GM03348 (cell line): ENCODE measurements at regions not wholly inside any gene's neighbourhood (a gene's known extent, or its start where the extent isn't known, plus 50 kb on each side); places are given as distances from the start of the nearest gene placed in this dataset.

Experiments used
- DNase-seq: peaks from one replicate; pipeline ENCODE4 v3.0.0; 2012; ENCODE audit warnings: low spot score

- no peak for DNase-seq
These were observed 81.3 kb upstream of the MAP3K7 start for GRCh38 chr6:90668141-90668540.

- DNase-seq: no peak
These were observed 77.0 kb upstream of the MAP3K7 start for GRCh38 chr6:90663873-90664272.

GRCh38 chr6:90663106-90663505 lies 76.2 kb upstream of the MAP3K7 start:
- no peak for DNase-seq

- DNase-seq: no peak
These were observed 74.1 kb upstream of the MAP3K7 start for GRCh38 chr6:90660931-90661330.

- DNase-seq: no peak
These were observed 71.6 kb upstream of the MAP3K7 start for GRCh38 chr6:90658497-90658896.

GRCh38 chr6:90656325-90656724 lies 69.5 kb upstream of the MAP3K7 start:
- DNase-seq: no peak

GRCh38 chr6:90654806-90655205 lies 67.9 kb upstream of the MAP3K7 start:
- no peak for DNase-seq

- no peak for DNase-seq
These were observed 67.3 kb upstream of the MAP3K7 start for GRCh38 chr6:90654166-90654565.

- DNase-seq: no peak
These were observed 66.9 kb upstream of the MAP3K7 start for GRCh38 chr6:90653750-90654149.

GRCh38 chr6:90650041-90650940 lies 63.4 kb upstream of the MAP3K7 start:
- DNase-seq: no peak

- DNase-seq: no peak
These were observed 62.0 kb upstream of the MAP3K7 start for GRCh38 chr6:90648873-90649272.

- DNase-seq: no peak
These were observed 60.1 kb upstream of the MAP3K7 start for GRCh38 chr6:90646940-90647339.

GRCh38 chr6:90645634-90646033 lies 58.8 kb upstream of the MAP3K7 start:
- DNase-seq: no peak

GRCh38 chr6:90644492-90644891 lies 57.6 kb upstream of the MAP3K7 start:
- no peak for DNase-seq

- DNase-seq: no peak
These were observed 56.5 kb upstream of the MAP3K7 start for GRCh38 chr6:90643381-90643780.

GRCh38 chr6:90637320-90637719 lies 50.4 kb upstream of the MAP3K7 start:
- no peak for DNase-seq
